SK-N-SH (cell line): ENCODE measurements at regions not wholly inside any gene's neighbourhood (a gene's known extent, or its start where the extent isn't known, plus 50 kb on each side); places are given as distances from the start of the nearest gene placed in this dataset.

ENCODE experiments used
- CTCF ChIA-PET: fragments of 300-600, 350-600 bp; formaldehyde crosslinking; extraction: SDS; loops from one replicate; lab custom pipeline; 2021; lab: Yijun Ruan, JAX
- POLR2A ChIA-PET: fragments of 350-600 bp; sonication (Branson Sonifier 250); formaldehyde crosslinking; extraction: SDS; loops from one replicate; lab custom pipeline; 2020; ENCODE audit warnings: antibody characterized with exemption, inconsistent platforms; lab: Yijun Ruan, JAX
- DNase-seq: peaks from one replicate; pipeline ENCODE4 v3.0.0; 2012
- H2AFZ ChIP-seq: fragments of 200-600 bp; sonication (generic); 2 replicates; pipeline ENCODE4 v1.8.1; 2016; ENCODE audit warnings: antibody characterized with exemption, mild to moderate bottlenecking, low read depth
- H3F3A ChIP-seq: fragments of 200-600 bp; sonication (generic); replicated peaks from 2 replicates; pipeline ENCODE3; 2016; ENCODE audit warnings: antibody characterized with exemption, mild to moderate bottlenecking; ENCODE audit not compliant: insufficient read depth
- H3K27ac ChIP-seq, 2 experiments: fragments of 200-500 bp in 1 of 2; fragments of 200-600 bp in 1 of 2; sonication (Bioruptor generic) in 1 of 2; sonication (generic), shearing (Covaris generic) in 1 of 2; 2 replicates each; pipeline versions ENCODE4 v1.5.1 to v1.6.1; 2014 to 2016; ENCODE audit warnings: low read depth in 2 of 2, inconsistent platforms in 1 of 2, low read length in 1 of 2, mild to moderate bottlenecking in 1 of 2, mixed read lengths in 1 of 2
- H3K27me3 ChIP-seq: fragments of 200-600 bp; sonication (generic), shearing (Covaris generic); 2 replicates; pipeline ENCODE4 v1.6.1; 2016; ENCODE audit warnings: mixed run types; ENCODE audit not compliant: insufficient read depth
- H3K36me3 ChIP-seq, 2 experiments: fragments of 200-500 bp in 1 of 2; fragments of 200-600 bp in 1 of 2; sonication (Bioruptor generic) in 1 of 2; sonication (generic) in 1 of 2; replicated peaks in 1 of 2; 2 replicates each; pipeline versions ENCODE3 to v1.5.1; 2014 to 2016; ENCODE audit warnings: low read length in 1 of 2, mild to moderate bottlenecking in 1 of 2; ENCODE audit not compliant: insufficient read depth in 2 of 2, control insufficient read depth in 1 of 2
- H3K4me1 ChIP-seq, 2 experiments: fragments of 200-500 bp in 1 of 2; fragments of 200-600 bp in 1 of 2; sonication (Bioruptor generic) in 1 of 2; sonication (generic), shearing (Covaris generic) in 1 of 2; 2 replicates each; pipeline versions ENCODE4 v1.5.1 to v1.6.1; 2014 to 2016; ENCODE audit warnings: low read depth in 1 of 2, low read length in 1 of 2, mixed run types in 1 of 2; ENCODE audit not compliant: insufficient read depth in 2 of 2, control insufficient read depth in 1 of 2
- H3K4me2 ChIP-seq: fragments of 200-600 bp; sonication (generic), shearing (Covaris generic); 2 replicates; pipeline ENCODE4 v1.6.1; 2017; ENCODE audit warnings: mixed run types
- H3K4me3 ChIP-seq, 2 experiments: fragments of 200-500 bp in 1 of 2; fragments of 200-600 bp in 1 of 2; sonication (Bioruptor generic) in 1 of 2; sonication (generic), shearing (Covaris generic) in 1 of 2; 2 replicates each; pipeline versions ENCODE4 v1.5.1 to v1.8.1; 2014 to 2016; ENCODE audit warnings: low read depth in 2 of 2, inconsistent platforms in 1 of 2, low read length in 1 of 2, mild to moderate bottlenecking in 1 of 2, mixed read lengths in 1 of 2, moderate library complexity in 1 of 2
- H3K79me2 ChIP-seq: fragments of 200-600 bp; sonication (generic); 2 replicates; pipeline ENCODE4 v1.8.1; 2017; ENCODE audit warnings: mild to moderate bottlenecking; ENCODE audit not compliant: insufficient read depth
- H3K9ac ChIP-seq: fragments of 200-600 bp; sonication (generic); 2 replicates; pipeline ENCODE4 v1.6.1; 2017; ENCODE audit warnings: mixed run types
- H3K9me2 ChIP-seq: fragments of 200-600 bp; sonication (generic); 2 replicates; pipeline ENCODE4 v1.6.1; 2017; ENCODE audit warnings: mixed run types
- H3K9me3 ChIP-seq: fragments of 200-600 bp; sonication (generic); 2 replicates; pipeline ENCODE4 v1.6.1; 2017; ENCODE audit warnings: mixed run types, mild to moderate bottlenecking, moderate library complexity
- H4K20me1 ChIP-seq: fragments of 200-600 bp; sonication (generic); 2 replicates; pipeline ENCODE4 v1.6.1; 2017; ENCODE audit warnings: mild to moderate bottlenecking, mixed run types; ENCODE audit not compliant: insufficient read depth
- CHD2 ChIP-seq: fragments of 150-350 bp; IDR thresholded peaks from 2 replicates; pipeline ENCODE4 v1.6.1; 2018; ENCODE audit warnings: low read length; ENCODE audit not compliant: partially characterized antibody
- EZH2phosphoT487 ChIP-seq: fragments of 200-600 bp; sonication (generic); IDR thresholded peaks from 2 replicates; pipeline ENCODE4 v1.6.1; 2017; ENCODE audit warnings: low read depth, mixed run types, mild to moderate bottlenecking, antibody characterized with exemption, moderate library complexity, borderline replicate concordance
- FOSL2 ChIP-seq: IDR thresholded peaks from 2 replicates; pipeline ENCODE4 v1.4.0; 2012; ENCODE audit warnings: low read depth, mild to moderate bottlenecking, moderate library complexity, borderline replicate concordance
- FOXJ3 ChIP-seq: sonication (generic); formaldehyde crosslinking; IDR thresholded peaks from 2 replicates; pipeline ENCODE4 v1.5.1; 2020; ENCODE audit warnings: mild to moderate bottlenecking, missing genetic modification reagents
- IRF3 ChIP-seq: fragments of 150-350 bp; IDR thresholded peaks from 2 replicates; pipeline ENCODE4 v1.6.1; 2016; ENCODE audit warnings: mild to moderate bottlenecking, low read depth, low read length
- MEF2A ChIP-seq: IDR thresholded peaks from 2 replicates; pipeline ENCODE4 v1.4.0; 2012; ENCODE audit warnings: low read depth, borderline replicate concordance
- NRF1 ChIP-seq: IDR thresholded peaks from 2 replicates; pipeline ENCODE4 v1.6.1; 2012; ENCODE audit warnings: low read depth, mild to moderate bottlenecking, low read length
- PBX3 ChIP-seq: IDR thresholded peaks from 2 replicates; pipeline ENCODE4; 2012
- RCOR1 ChIP-seq: fragments of 150-350 bp; IDR thresholded peaks from 2 replicates; pipeline ENCODE4 v1.6.1; 2017; ENCODE audit warnings: antibody characterized with exemption, low read length
- REST ChIP-seq: IDR thresholded peaks from 2 replicates; pipeline ENCODE4 v1.6.1; 2012; ENCODE audit warnings: mild to moderate bottlenecking, low read depth, low read length, moderate library complexity
- TAF1 ChIP-seq: IDR thresholded peaks from 2 replicates; pipeline ENCODE4 v1.6.1; 2012; ENCODE audit warnings: low read depth, mild to moderate bottlenecking, low read length, moderate library complexity, borderline replicate concordance
- YY1 ChIP-seq: IDR thresholded peaks from 2 replicates; pipeline ENCODE4 v1.4.0; 2012; ENCODE audit warnings: low read depth, mild to moderate bottlenecking
- ZBTB33 ChIP-seq: IDR thresholded peaks from 2 replicates; pipeline ENCODE4 v1.4.0; 2012; ENCODE audit warnings: low read depth, borderline replicate concordance
- WGBS: methylation state at CpG from one replicate; pipeline ENCODE4 v1.1.6; 2017; ENCODE audit warnings: low lambda C conversion rate; 5-methylcytosine and 5-hydroxymethylcytosine counted together

- ChIA-PET CTCF (interaction anchor here (0.8 kb wide), 1 partner anchor 12 kb away, joined by 3 read pairs; no protein-coding TSS in a partner anchor), POLR2A (no interaction called here)
- 51% methylated on average over 10 of the region's 19 CpGs for WGBS
Observed at GRCh38 chr21:31470896-31471694, 127.0 kb upstream of the TIAM1 start.

More at GRCh38 chr21:31470896-31471694, 127.0 kb upstream of the TIAM1 start:
- Histone ChIP-seq H3K9me3 (no peaks in the 10 kb centered on the region), H3K9me2 (no peaks in the 10 kb centered on the region), H3K4me1 (no peaks in the 10 kb centered on the region), H3K4me2 (no peak overlapping the region), H3F3A (no peaks in the 10 kb centered on the region), H3K4me3 (no peak overlapping the region), H3K36me3 (no peaks in the 10 kb centered on the region), H2AFZ (no peak overlapping the region), H3K27ac (no peak overlapping the region), H3K27me3 (no peaks in the 10 kb centered on the region), H3K79me2 (no peaks in the 10 kb centered on the region), H4K20me1 (no peaks in the 10 kb centered on the region), H3K9ac (no peak overlapping the region)
- no peak for DNase-seq
- TF ChIP-seq RCOR1 (no peak), NRF1 (no peak), PBX3 (no peak), TAF1 (no peak), IRF3 (no peak), EZH2phosphoT487 (no peak), FOXJ3 (CRISPR knock-in tag) (no peak), MEF2A (no peak), ZBTB33 (no peak), REST (no peak), FOSL2 (no peak), CHD2 (no peak), YY1 (no peak)
